ENCODE measurements at regions not wholly inside any gene's neighbourhood (a gene's known extent, or its start where the extent isn't known, plus 50 kb on each side); places are given as distances from the start of the nearest gene placed in this dataset.
"Not testable (repeated sequence)": the region's sequence is repeated elsewhere in the genome, so short reads cannot be mapped to it uniquely, and the experiment has no call there.

DNA sequence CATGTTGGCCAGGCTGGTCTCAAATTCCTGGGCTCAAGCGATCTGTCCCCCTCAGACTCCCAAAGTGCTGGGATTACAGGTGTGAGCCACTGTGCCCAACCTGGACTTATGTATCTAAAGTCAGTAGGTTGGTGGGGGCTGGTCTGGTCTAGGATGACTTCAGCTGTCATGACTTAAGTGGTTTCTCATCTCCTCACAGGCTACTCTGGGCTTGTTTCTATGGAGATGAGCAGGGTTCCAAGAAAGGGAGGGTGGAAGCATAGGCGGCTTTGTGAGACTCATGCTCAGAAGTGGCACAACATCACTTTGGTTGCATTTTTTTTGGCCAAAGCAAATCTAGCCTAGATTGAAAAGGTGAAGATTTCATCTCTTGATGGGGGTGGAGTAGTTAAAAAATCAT is 115.9 kb upstream of the IVNS1ABP start:
- TF ChIP-seq, protein P1, sequence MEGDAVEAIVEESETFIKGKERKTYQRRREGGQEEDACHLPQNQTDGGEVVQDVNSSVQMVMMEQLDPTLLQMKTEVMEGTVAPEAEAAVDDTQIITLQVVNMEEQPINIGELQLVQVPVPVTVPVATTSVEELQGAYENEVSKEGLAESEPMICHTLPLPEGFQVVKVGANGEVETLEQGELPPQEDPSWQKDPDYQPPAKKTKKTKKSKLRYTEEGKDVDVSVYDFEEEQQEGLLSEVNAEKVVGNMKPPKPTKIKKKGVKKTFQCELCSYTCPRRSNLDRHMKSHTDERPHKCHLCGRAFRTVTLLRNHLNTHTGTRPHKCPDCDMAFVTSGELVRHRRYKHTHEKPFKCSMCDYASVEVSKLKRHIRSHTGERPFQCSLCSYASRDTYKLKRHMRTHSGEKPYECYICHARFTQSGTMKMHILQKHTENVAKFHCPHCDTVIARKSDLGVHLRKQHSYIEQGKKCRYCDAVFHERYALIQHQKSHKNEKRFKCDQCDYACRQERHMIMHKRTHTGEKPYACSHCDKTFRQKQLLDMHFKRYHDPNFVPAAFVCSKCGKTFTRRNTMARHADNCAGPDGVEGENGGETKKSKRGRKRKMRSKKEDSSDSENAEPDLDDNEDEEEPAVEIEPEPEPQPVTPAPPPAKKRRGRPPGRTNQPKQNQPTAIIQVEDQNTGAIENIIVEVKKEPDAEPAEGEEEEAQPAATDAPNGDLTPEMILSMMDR (IDR thresholded peaks at IDR 0.05; ENCODE audit: control extremely low read depth, extremely low read depth, low read depth, missing control alignments), result no peak
- ChIA-PET CTCF (no interaction called here), POLR2A (no interaction called here)
- DNase-seq (ENCODE audit: extremely low spot score), result no peak

DNA sequence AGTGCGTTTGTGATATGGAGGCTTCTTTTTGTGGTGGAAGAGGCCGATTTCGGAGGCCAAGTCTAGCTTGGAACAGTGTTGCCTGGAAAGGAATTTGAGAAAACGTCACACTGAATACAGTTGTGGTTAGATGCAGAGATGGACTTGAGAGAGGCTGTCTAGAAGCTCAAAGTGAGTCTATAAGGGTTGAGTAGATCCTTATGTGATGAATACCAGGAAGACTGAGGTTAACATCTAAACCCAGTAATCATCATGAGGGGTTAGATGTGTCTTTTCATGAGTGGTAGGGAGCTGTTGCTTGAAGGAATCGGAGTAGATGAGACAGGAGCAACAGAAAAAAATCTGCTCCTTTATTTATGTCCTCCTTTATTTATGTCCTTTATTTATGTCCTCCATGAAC is 114.6 kb upstream of the IVNS1ABP start:
- ChIA-PET POLR2A (no interaction called here), CTCF (interaction anchor here (0.7 to 2.2 kb wide), 3 partner anchors 13 to 97 kb away, joined by 3 to 7 read pairs (median 5); no protein-coding TSS in a partner anchor)
- TF ChIP-seq, protein P1 (IDR thresholded peaks at IDR 0.05; ENCODE audit: control extremely low read depth, extremely low read depth, low read depth, missing control alignments), result no peak
- no peak for DNase-seq (ENCODE audit: extremely low spot score)

DNA sequence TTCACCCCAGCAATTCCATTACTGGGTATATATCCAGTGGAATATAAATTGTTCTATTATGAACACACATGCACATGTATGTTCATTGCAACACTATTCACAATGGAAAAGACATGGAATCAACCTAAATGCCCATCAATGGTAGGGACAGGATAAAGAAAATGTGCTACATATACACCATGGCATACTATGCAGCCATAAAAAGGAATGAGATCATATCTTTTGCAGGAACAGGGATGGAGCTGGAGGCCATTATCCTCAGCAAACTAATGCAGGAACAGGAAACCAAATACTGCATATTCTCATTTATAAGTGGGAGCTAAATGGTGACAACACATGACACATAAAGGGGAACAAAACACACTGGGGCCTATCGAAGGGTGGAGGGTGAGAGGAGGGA is 112.6 kb upstream of the IVNS1ABP start:
- CTCF ChIA-PET, result interaction anchor here (1.5 to 2.2 kb wide), 2 partner anchors 11 to 14 kb away, joined by 4 to 7 read pairs; no protein-coding TSS in a partner anchor
- DNase-seq (ENCODE audit: extremely low spot score); POLR2A ChIA-PET: not testable (repeated sequence)

DNA sequence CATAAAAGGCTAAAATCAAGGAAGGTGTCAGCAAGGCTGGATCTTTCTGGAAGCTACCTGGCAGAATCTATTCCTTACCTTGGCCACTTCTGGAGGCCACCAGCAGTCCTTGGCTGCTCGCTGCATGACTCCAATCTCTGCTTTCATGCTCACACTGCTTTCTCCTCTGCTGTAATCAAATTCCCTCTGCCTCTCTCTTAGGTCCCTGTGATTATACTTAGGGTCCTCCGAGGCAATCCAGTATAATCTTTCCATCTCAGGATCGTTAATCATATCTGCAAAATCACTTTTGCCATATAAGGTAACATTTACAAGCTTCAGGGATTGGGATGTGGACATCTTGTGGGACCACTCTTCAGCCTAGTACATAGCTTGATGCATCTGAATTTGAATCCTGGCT is 110.7 kb upstream of the IVNS1ABP start:
- ChIA-PET POLR2A (no interaction called here), CTCF (interaction anchor here (1.1 to 2.1 kb wide), 3 partner anchors 8 to 12 kb away, joined by 3 to 7 read pairs (median 3); no protein-coding TSS in a partner anchor)
- no peak for DNase-seq (ENCODE audit: extremely low spot score)
- TF ChIP-seq, protein P1 (IDR thresholded peaks at IDR 0.05; ENCODE audit: control extremely low read depth, extremely low read depth, low read depth, missing control alignments), result no peak

DNA sequence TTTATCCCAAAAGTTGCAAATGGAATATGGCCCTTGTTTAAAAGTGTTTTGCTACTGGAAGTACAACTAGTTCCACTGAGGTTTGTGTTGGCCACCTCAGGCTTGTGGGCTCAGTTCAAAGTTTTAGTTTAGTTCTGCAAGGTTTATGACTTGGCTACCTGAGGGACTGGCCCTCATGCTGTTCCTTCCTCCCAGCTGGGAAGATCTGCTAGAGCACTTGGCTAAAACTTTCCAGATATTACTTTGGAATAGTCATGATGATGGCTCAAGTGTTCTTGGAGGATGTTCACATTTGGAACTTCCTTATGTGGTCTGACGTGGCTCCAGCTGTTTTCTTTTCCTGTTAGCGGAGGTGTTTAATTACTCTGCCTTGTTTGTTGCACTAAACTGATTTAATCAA is 110.2 kb upstream of the IVNS1ABP start:
- ChIA-PET CTCF (interaction anchor here (1.0 to 2.1 kb wide), 4 partner anchors 9 to 23 kb away, joined by 3 to 8 read pairs (median 5); no protein-coding TSS in a partner anchor), POLR2A (no interaction called here)
- TF ChIP-seq, protein P1 (IDR thresholded peaks at IDR 0.05; ENCODE audit: control extremely low read depth, extremely low read depth, low read depth, missing control alignments), result no peak
- DNase-seq (ENCODE audit: extremely low spot score), result no peak

DNA sequence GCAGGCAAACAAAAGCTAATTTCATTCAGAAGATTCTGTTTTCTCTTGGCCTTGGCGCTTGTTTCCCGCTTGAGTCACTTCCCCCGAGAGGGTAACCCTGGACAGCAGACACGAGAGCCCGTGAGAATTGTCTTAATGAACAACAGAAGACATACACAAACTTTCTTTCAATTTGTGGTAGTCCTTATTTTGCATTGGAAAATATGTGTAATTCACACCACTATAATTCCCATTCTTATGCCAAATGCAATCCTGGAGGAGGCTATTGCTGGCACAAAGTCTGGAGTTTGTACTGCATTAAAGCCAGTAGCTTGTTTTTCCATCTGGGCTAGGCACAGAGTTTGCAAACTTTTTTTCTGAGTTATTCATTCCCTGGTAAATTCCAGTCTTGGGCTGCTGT is 109.8 kb upstream of the IVNS1ABP start:
- no peak for DNase-seq (ENCODE audit: extremely low spot score)

DNA sequence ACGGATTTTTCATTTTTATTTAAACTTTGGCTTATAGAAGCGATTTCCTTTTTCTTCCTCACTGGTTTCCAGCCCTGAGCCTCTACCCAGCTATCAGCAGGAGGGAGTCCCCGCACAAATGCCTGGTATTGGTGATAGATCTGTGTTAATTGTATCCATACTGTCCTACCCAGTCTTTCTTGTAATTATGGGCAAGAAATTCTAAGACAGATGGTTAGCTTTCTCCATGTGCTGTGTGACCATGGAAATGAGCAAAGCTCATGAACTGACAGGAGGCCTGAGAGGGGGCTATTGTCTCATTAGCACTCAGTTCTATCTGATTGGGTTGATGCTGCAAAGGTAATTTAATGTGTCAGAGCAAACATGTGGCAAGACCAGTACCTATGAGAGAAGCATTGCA is 108.1 kb upstream of the IVNS1ABP start:
- CTCF ChIA-PET, result interaction anchor here (1.5 kb wide), 1 partner anchor 10 kb away, joined by 4 read pairs; no protein-coding TSS in a partner anchor

More for the DNA sequence above, 109.8 kb upstream of the IVNS1ABP start:
- TF ChIP-seq, protein P1 (IDR thresholded peaks at IDR 0.05; ENCODE audit: control extremely low read depth, extremely low read depth, low read depth, missing control alignments), result no peak
- ChIA-PET POLR2A (no interaction called here), CTCF (interaction anchor here (1.0 to 2.1 kb wide), 4 partner anchors 9 to 23 kb away, joined by 3 to 8 read pairs (median 5); no protein-coding TSS in a partner anchor)

More for the DNA sequence above, 108.1 kb upstream of the IVNS1ABP start:
- TF ChIP-seq, protein P1 (IDR thresholded peaks at IDR 0.05; ENCODE audit: control extremely low read depth, extremely low read depth, low read depth, missing control alignments), result no peak
- POLR2A ChIA-PET, result no interaction called here
- DNase-seq (ENCODE audit: extremely low spot score), result no peak

Measured in GM10248 (cell line).